Type B pancreatic cell (in vitro differentiated cells): ENCODE measurements at regions not wholly inside any gene's neighbourhood (a gene's known extent, or its start where the extent isn't known, plus 50 kb on each side); places are given as distances from the start of the nearest gene placed in this dataset.

Experiments used
- DNase-seq: peaks from one replicate; pipeline ENCODE4 v3.0.0; 2021; ENCODE audit warnings: mixed read lengths; ENCODE audit not compliant: unreplicated experiment; ENCODE audit errors: extremely low spot score
- H3K27ac Mint-ChIP-seq: 2 replicates; pipeline ENCODE4 v1.8.0; 2021; ENCODE audit warnings: mild to moderate bottlenecking, mixed read lengths
- H3K27me3 Mint-ChIP-seq: 2 replicates; pipeline ENCODE4 v1.8.0; 2021; ENCODE audit warnings: mixed read lengths
- H3K36me3 Mint-ChIP-seq: 2 replicates; pipeline ENCODE4 v1.8.0; 2021; ENCODE audit warnings: mixed read lengths
- H3K4me1 Mint-ChIP-seq: one replicate; pipeline ENCODE4 v1.8.0; 2021; ENCODE audit warnings: mixed read lengths; ENCODE audit not compliant: unreplicated experiment
- H3K4me3 Mint-ChIP-seq: 2 replicates; pipeline ENCODE4 v1.8.0; 2021; ENCODE audit warnings: mild to moderate bottlenecking, mixed read lengths
- H3K9me3 Mint-ChIP-seq: 2 replicates; pipeline ENCODE4 v1.8.0; 2021; ENCODE audit warnings: mixed read lengths
- TF ChIP-seq, protein P1 (sequence below): fragments of 200-600 bp; sonication (generic); conservative IDR thresholded peaks from 2 replicates; pipeline ENCODE4 v1.5.0; 2021; ENCODE audit warnings: antibody characterized with exemption, mild to moderate bottlenecking

DNA sequence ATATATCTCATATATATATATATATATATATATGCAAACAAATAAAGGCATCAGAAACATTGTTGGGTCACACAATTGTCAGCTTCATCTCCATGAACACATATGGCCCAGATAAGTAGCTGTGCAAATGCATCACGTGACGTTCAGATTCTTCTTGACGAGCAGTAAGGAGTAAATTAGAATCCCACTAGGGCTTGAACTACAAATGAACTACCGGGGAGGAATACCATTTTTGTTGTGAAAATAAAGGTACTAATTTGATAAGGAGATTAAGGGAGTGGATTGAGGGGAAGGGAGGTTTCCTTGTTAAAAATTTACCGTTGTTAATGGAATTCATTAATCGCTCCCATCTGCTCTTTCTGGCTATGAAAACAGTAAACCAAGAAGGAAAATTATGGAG lies 186.5 kb upstream of the COPS8 start:
- no peak overlapping the region for H3K4me3 Mint-ChIP-seq
- H3K4me1 Mint-ChIP-seq: peaks cover 27% of the 10 kb centered on the region
- DNase-seq: no peak
- H3K27me3 Mint-ChIP-seq: peaks cover 3% of the 10 kb centered on the region
- no peak overlapping the region for H3K27ac Mint-ChIP-seq
- no peaks in the 10 kb centered on the region for H3K9me3 Mint-ChIP-seq
- H3K36me3 Mint-ChIP-seq: no peaks in the 10 kb centered on the region
- TF ChIP-seq, protein P1, sequence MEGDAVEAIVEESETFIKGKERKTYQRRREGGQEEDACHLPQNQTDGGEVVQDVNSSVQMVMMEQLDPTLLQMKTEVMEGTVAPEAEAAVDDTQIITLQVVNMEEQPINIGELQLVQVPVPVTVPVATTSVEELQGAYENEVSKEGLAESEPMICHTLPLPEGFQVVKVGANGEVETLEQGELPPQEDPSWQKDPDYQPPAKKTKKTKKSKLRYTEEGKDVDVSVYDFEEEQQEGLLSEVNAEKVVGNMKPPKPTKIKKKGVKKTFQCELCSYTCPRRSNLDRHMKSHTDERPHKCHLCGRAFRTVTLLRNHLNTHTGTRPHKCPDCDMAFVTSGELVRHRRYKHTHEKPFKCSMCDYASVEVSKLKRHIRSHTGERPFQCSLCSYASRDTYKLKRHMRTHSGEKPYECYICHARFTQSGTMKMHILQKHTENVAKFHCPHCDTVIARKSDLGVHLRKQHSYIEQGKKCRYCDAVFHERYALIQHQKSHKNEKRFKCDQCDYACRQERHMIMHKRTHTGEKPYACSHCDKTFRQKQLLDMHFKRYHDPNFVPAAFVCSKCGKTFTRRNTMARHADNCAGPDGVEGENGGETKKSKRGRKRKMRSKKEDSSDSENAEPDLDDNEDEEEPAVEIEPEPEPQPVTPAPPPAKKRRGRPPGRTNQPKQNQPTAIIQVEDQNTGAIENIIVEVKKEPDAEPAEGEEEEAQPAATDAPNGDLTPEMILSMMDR: no peak

DNA sequence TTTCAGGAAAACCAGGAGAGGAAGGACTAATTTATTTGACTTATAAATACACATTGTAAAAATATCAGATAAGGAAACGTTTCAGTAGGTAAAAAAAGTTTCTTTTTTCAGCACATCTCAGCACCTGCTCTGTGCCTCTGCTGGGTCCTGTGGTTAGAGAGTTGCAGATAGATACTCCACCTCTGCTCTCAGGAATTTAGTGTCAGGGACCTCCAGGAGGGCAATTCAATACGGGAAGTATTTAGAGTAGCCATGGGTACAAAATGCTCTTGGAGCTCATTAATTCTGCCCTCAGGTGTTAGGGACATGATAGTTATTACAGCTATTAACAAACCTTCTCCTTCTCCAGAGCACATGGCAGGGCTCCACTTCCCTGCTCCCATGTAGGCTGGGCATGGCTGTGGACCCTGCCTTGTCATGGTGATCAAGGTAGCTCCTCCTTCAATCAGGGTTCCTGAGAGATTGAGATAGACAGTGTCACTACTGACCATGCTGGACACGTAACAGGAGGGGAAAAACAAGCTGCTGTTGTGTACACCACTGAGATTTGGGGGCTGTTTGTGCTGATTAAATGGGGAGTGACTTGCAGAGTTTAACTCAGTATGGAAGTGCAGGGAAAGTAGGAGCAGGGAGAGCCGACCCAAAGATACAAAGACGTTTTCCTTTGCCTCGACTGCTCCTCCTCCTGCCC lies 185.6 kb upstream of the COPS8 start:
- no peaks in the 10 kb centered on the region for H3K9me3 Mint-ChIP-seq
- peaks cover 6% of the 10 kb centered on the region for H3K27me3 Mint-ChIP-seq
- TF ChIP-seq, protein P1: no peak
- H3K36me3 Mint-ChIP-seq: no peaks in the 10 kb centered on the region
- H3K27ac Mint-ChIP-seq: no peak overlapping the region
- DNase-seq: no peak
- no peak overlapping the region for H3K4me3 Mint-ChIP-seq
- H3K4me1 Mint-ChIP-seq: peaks cover 35% of the 10 kb centered on the region

DNA sequence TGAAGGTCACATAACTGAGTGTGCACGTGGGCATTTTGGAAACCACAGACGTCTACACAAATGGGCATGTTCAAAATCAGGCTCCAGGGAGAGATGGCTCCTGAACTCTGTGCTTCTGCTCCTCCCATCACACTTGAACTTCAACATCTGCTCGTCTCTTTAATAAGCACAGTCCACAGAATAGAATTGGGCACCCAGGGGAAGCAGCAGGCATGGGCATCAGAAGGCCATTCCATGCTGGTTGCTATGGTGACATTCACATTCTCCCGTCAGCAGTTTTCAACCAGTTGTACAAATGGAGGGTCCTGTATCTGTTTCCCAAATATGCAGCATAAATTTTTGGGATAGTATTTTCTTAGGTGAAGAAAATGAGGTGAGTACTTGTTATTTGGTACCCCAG lies 183.7 kb upstream of the COPS8 start:
- Mint-ChIP-seq H3K27me3 (peaks cover 6% of the 10 kb centered on the region), H3K4me1 (peaks cover 34% of the 10 kb centered on the region), H3K27ac (no peak overlapping the region), H3K4me3 (no peak overlapping the region), H3K9me3 (no peaks in the 10 kb centered on the region), H3K36me3 (no peaks in the 10 kb centered on the region)
- DNase-seq: no peak
- TF ChIP-seq, protein P1: no peak

DNA sequence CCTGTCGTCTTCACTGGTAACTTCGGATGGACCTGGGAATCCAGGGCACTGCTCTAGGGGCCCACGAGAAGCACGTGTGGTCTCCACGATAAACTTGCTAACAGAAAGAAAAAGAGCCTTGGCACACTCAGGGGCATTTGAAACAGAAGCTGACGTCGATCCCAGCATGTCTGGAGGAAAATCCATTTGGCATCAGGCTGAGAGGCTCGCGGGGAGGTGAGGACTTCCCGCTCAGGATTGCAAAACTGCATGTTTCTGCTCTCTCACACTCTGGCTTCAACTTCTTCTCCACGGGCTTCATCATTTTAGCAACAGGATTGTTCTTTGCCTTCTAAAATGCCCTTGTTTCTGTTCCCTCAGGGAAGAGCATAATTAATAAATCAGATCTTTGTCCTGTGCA lies 181.7 kb upstream of the COPS8 start:
- no peak overlapping the region for H3K27ac Mint-ChIP-seq
- TF ChIP-seq, protein P1: no peak
- peaks cover 36% of the 10 kb centered on the region for H3K4me1 Mint-ChIP-seq
- peaks cover 6% of the 10 kb centered on the region for H3K27me3 Mint-ChIP-seq
- no peaks in the 10 kb centered on the region for H3K9me3 Mint-ChIP-seq
- H3K36me3 Mint-ChIP-seq: no peaks in the 10 kb centered on the region
- DNase-seq: no peak
- no peak overlapping the region for H3K4me3 Mint-ChIP-seq

DNA sequence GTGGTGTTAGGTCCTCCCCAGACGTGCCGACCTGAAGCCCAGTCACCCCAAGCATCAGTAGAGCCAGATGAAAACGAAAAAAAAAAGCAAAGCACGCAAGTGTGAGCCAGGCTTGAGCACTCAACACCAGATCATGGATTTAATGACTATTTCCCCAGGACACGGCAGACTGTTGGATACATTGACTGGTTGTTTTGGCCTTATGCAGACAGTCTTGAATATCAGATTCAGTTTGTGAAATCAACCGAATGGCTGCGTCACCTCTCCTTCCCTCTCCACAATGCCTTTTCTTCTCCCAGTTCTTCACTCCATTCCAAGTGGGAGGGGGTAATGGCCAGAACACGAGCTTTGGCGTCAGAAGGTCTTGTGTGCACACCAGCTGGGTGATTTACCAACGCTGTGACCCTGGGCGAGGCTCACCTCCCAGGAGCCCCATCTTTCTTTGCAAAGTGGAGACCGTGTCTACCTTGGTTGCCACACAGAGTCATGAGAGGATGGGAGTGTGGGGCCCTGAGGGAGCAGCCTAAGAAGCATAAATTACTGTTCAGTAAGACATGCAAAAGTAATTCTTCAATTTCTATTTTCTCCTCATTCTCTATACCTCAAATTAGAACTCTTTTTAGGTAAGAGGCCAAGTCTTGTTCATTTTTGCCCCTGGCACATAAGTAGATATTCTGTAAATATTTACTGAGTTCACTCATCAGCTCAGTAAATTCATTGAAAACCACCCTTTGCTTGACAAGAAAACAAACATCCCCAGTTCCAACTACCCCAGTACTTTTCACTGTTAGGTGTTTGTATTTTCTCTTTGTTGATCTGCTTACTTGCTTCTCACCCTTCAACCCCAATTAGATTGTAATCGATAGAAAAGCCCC lies 181.1 kb upstream of the COPS8 start:
- Mint-ChIP-seq H3K27me3 (peaks cover 4% of the 10 kb centered on the region), H3K4me1 (peaks cover 34% of the 10 kb centered on the region), H3K4me3 (peak overlapping the region; percentile 13), H3K36me3 (no peaks in the 10 kb centered on the region), H3K9me3 (no peaks in the 10 kb centered on the region), H3K27ac (no peak overlapping the region)
- DNase-seq: no peak
- TF ChIP-seq, protein P1: no peak
